ENCODE measurements at regions not wholly inside any gene's neighbourhood (a gene's known extent, or its start where the extent isn't known, plus 50 kb on each side); places are given as distances from the start of the nearest gene placed in this dataset.

DNA sequence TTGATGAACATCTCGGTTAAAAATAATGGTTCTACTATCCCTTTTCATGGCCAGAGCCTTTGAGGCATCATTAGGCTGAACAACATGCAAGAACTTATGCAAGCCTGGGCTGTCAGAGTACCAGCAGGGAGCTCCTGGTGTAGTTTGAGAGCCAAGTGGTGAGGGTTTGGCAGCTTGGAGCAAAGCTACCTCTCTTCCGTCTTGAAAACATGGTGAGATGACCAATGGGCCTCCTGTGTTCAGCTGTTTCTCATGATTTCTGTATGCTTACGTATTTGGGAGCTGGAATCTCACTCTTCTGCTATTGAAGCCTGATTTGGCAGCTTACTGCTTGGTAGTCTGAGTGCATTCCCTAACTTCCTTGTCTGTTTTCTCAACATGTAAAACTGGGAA lies 150.4 kb downstream of the CXCL12 start:
- no peaks in the 10 kb centered on the region for H3K36me3 Mint-ChIP-seq
- Histone ChIP-seq H3K4me1 (ENCODE audit: control insufficient read depth, insufficient read depth, low read length, poor library complexity, severe bottlenecking) (no peaks in the 10 kb centered on the region), H3K4me3 (ENCODE audit: low read depth, low read length) (no peak overlapping the region), H3K27ac (ENCODE audit: insufficient read depth, low read length, poor library complexity, severe bottlenecking) (no peak overlapping the region), H3K27me3 (ENCODE audit: control insufficient read depth, insufficient read depth, low read length) (no peaks in the 10 kb centered on the region), H3K36me3 (ENCODE audit: control insufficient read depth, insufficient read depth, low read length) (no peaks in the 10 kb centered on the region), H3K9me3 (ENCODE audit: control insufficient read depth in 2 of 2, low read length in 2 of 2) (no peaks in the 10 kb centered on the region)
- H3K27ac Mint-ChIP-seq = no peak overlapping the region
- no peaks in the 10 kb centered on the region for H3K27me3 Mint-ChIP-seq
- no peak for DNase-seq
- peaks cover 0 to 4% (median 1%) of the 10 kb centered on the region in 7 donors for H3K9me3 Mint-ChIP-seq
- H3K4me1 Mint-ChIP-seq = no peaks in the 10 kb centered on the region
- no peak overlapping the region for H3K4me3 Mint-ChIP-seq
- ATAC-seq (ENCODE audit: low read depth in 2 of 2) = no peak

DNA sequence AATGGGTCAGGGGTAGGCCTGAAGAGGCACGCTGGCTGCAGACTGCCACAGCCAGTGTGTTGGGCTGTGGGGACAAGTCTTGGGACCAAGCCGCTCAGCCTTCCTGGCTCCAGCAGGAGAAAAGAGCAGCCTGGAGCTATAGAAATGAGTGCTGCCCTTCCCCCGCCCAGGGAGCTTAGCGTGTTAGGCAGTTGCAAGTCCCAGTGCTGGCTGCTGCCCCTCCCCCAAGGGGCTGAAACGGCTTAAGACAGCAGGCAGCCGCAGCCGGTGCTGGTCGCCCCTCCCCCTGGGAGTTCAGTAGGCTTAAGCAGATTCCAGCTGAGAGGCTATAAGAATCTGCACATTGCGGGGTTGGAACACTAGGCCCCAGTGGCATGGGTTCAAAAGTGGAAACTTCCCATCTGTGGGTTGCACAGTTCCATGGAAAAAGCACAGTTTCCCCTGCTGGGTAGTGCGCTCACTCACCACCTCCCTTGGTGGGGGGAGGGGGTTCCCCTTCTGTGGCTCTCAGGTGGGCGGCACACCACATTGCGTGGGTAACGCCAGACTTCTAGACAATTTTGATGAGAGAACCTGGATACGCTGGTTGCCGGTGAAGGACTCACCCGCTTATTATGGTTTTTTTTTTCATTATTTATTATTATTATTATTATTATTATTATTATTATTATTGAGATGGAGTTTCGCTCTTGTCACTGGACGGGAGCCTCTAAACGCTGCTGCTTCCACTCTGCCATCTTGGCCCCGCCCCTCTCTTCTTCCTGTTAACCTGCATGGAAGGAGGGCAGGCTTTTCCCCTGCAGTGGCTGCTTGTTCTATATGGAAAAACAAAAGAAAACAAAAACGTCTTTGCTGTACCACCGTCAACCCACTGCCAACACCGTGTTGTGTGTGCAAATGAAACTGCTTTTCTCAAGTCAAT lies 151.1 kb downstream of the CXCL12 start:
- Histone ChIP-seq H3K27me3 (ENCODE audit: control insufficient read depth, insufficient read depth, low read length) (no peaks in the 10 kb centered on the region), H3K9me3 (ENCODE audit: control insufficient read depth in 2 of 2, low read length in 2 of 2) (no peaks in the 10 kb centered on the region), H3K27ac (ENCODE audit: insufficient read depth, low read length, poor library complexity, severe bottlenecking) (no peak overlapping the region), H3K4me1 (ENCODE audit: control insufficient read depth, insufficient read depth, low read length, poor library complexity, severe bottlenecking) (no peaks in the 10 kb centered on the region), H3K36me3 (ENCODE audit: control insufficient read depth, insufficient read depth, low read length) (no peaks in the 10 kb centered on the region), H3K4me3 (ENCODE audit: low read depth, low read length) (no peak overlapping the region)
- DNase-seq (no peak), ATAC-seq (ENCODE audit: low read depth in 2 of 2) (no peak)
- Mint-ChIP-seq H3K36me3 (no peaks in the 10 kb centered on the region), H3K27me3 (no peaks in the 10 kb centered on the region), H3K4me3 (no peak overlapping the region), H3K9me3 (peaks cover 0 to 4% (median 1%) of the 10 kb centered on the region in 7 donors), H3K27ac (no peak overlapping the region), H3K4me1 (no peaks in the 10 kb centered on the region)

DNA sequence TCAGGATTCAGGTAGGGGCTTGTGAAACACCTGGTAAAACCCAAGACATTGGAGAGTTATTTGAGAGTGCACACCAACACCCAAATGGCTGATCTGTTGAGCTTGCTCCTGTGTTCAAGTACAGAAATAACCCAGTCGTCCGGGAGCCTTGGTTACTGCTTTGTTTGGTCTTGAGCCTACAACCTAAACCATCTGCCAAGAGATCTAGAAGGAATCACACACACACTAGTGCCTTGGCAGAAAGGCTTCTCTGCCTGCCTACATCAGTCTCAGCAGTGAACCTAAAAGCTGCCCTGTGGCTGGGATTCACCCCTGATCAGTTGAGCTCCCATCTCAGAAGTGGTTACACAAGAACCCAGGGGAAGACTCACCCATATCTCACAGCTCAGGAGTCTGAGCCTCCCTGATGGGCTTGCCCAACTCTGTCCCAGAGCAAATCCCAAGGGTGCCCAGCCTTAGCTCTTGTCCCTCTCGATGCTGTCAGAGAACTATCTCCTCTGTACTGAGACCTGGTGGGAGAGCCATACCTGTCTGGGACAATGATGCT lies 167.6 kb downstream of the CXCL12 start:
- no peak overlapping the region for H3K4me3 ChIP-seq (ENCODE audit: low read depth, low read length)

DNA sequence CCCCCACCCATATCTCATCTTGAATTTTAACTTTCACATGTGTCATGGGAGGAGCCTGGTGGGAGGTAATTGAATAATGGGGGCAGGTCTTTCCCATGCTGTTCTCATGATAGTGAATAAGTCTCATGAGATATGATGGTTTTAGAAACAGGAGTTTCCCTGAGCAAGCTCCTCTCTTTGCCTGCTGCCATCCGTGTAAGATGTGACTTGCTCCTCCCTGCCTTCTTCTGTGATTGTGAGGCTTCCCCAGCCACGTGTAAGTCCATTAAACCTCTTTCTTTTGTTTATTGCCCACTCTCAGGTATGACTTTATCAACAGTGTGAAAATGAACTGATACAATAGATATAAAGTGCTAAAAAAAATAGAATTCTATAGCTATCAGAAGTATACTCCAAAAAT lies 168.8 kb downstream of the CXCL12 start:
- H3K4me3 ChIP-seq (ENCODE audit: low read depth, low read length) = no peak overlapping the region
- Mint-ChIP-seq H3K27ac (peak overlapping the region in 1 of 3 donors; percentile 34), H3K27me3 (peaks cover 4% of the 10 kb centered on the region), H3K9me3 (peaks cover 0 to 9% (median 4%) of the 10 kb centered on the region in 7 donors), H3K4me3 (no peak overlapping the region), H3K36me3 (no peaks in the 10 kb centered on the region), H3K4me1 (no peaks in the 10 kb centered on the region)
- no peak overlapping the region for H3K27ac ChIP-seq (ENCODE audit: insufficient read depth, low read length, poor library complexity, severe bottlenecking)
- ATAC-seq (ENCODE audit: low read depth in 2 of 2) (no peak), DNase-seq (no peak)
- peaks cover 0 to 3% of the 10 kb centered on the region in 2 experiments for H3K9me3 ChIP-seq (ENCODE audit: control insufficient read depth in 2 of 2, low read length in 2 of 2)
- H3K4me1 ChIP-seq (ENCODE audit: control insufficient read depth, insufficient read depth, low read length, poor library complexity, severe bottlenecking) = no peaks in the 10 kb centered on the region
- no peaks in the 10 kb centered on the region for H3K36me3 ChIP-seq (ENCODE audit: control insufficient read depth, insufficient read depth, low read length)
- H3K27me3 ChIP-seq (ENCODE audit: control insufficient read depth, insufficient read depth, low read length) = peaks cover 4% of the 10 kb centered on the region

More for the DNA sequence above, 167.6 kb downstream of the CXCL12 start:
- Histone ChIP-seq H3K27me3 (ENCODE audit: control insufficient read depth, insufficient read depth, low read length) (peaks cover 4% of the 10 kb centered on the region), H3K36me3 (ENCODE audit: control insufficient read depth, insufficient read depth, low read length) (no peaks in the 10 kb centered on the region), H3K9me3 (ENCODE audit: control insufficient read depth in 2 of 2, low read length in 2 of 2) (peaks cover 0 to 3% of the 10 kb centered on the region in 2 experiments), H3K4me1 (ENCODE audit: control insufficient read depth, insufficient read depth, low read length, poor library complexity, severe bottlenecking) (no peaks in the 10 kb centered on the region), H3K27ac (ENCODE audit: insufficient read depth, low read length, poor library complexity, severe bottlenecking) (no peak overlapping the region)
- Mint-ChIP-seq H3K27ac (no peak overlapping the region), H3K9me3 (peaks cover 0 to 12% (median 4%) of the 10 kb centered on the region in 7 donors), H3K27me3 (peaks cover 4% of the 10 kb centered on the region), H3K4me1 (no peaks in the 10 kb centered on the region), H3K36me3 (no peaks in the 10 kb centered on the region), H3K4me3 (no peak overlapping the region)
- no peak for DNase-seq
- ATAC-seq (ENCODE audit: low read depth in 2 of 2) = no peak

DNA sequence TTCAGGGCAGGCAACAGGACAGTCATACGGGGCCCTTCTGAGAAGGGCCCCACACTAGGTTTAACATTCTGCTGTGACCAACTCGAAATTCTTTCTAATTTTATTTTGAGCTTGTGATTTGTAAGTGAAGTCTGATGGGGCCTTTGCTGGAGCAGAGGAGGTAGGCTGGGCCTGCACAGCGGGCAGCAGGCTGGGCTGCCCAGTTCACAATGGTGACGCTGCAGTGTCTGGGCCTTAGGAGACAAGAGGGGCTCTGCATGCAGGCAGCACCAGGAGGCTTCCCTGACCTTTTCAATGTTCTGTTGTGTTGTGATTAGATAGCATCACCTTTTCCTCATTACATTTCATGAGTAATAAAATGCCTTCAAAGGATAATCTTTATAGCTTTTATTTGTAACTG lies 175.1 kb downstream of the CXCL12 start:
- no peaks in the 10 kb centered on the region for H3K4me1 ChIP-seq (ENCODE audit: control insufficient read depth, insufficient read depth, low read length, poor library complexity, severe bottlenecking)
- H3K4me3 ChIP-seq (ENCODE audit: low read depth, low read length) = no peak overlapping the region
- H3K27ac ChIP-seq (ENCODE audit: insufficient read depth, low read length, poor library complexity, severe bottlenecking) = no peak overlapping the region
- no peaks in the 10 kb centered on the region for H3K4me1 Mint-ChIP-seq
- no peaks in the 10 kb centered on the region for H3K36me3 ChIP-seq (ENCODE audit: control insufficient read depth, insufficient read depth, low read length)
- no peak for DNase-seq
- no peak overlapping the region for H3K4me3 Mint-ChIP-seq
- H3K27me3 ChIP-seq (ENCODE audit: control insufficient read depth, insufficient read depth, low read length) = no peaks in the 10 kb centered on the region
- no peak for ATAC-seq (ENCODE audit: low read depth in 2 of 2)
- no peaks in the 10 kb centered on the region for H3K27me3 Mint-ChIP-seq
- peaks cover 0 to 7% (median 0%) of the 10 kb centered on the region in 7 donors for H3K9me3 Mint-ChIP-seq
- no peaks in the 10 kb centered on the region for H3K36me3 Mint-ChIP-seq
- no peaks in the 10 kb centered on the region for H3K9me3 ChIP-seq (ENCODE audit: control insufficient read depth in 2 of 2, low read length in 2 of 2)
- no peak overlapping the region for H3K27ac Mint-ChIP-seq

DNA sequence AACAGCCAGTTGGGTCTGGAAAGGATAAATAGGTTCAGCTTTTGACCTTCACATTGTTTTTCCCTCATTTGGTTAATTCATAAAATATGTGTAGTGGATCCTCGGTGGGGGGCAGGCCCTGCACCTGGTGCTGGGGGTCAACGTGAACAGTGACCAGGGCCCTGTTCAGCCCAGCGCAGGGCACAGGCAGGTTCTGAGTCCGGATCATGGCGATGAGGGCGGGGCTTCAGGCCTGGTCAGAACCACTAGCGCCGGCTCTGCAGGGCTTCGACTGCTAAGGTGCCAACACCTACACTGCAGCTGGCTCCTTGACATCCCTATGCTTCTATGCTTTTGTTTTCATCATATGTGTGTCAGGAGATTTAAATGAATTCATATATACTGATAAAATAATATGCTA lies 177.7 kb downstream of the CXCL12 start:
- no peak overlapping the region for H3K27ac Mint-ChIP-seq
- no peak for DNase-seq

DNA sequence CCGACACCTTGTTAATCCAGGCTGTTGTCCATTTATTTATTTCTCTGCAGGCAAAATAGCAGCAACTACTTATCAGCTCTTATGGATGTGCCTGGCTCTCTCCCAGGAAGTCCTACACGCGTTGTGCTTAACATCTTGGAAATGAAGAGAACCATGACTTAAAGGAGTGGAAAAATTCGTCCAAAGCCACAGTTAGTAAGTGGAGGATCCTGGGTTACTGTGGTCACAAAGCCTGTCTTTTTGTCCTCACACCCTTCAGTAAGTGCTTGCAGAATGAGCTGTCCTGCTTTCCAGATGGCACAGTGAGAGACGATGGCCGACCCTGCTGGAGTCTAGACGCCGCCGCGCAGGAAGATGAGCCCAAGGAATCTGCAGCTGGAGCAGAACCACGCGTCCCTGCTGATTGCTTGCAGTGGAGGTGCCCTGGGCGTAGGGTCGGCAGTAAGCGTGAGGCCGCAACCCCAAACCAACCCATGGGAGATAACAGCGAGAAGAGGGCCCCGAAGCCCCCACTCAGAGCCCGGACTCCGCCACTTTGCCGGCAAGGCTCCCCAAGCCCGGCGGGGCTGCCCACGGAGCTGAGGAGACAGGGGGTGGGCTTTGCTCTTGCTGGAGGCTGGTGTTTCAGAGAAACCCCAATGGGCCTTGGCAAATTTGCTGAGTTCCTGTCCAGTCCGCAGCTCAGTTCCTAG lies 178.6 kb downstream of the CXCL12 start:
- Histone ChIP-seq H3K27me3 (ENCODE audit: control insufficient read depth, insufficient read depth, low read length) (no peaks in the 10 kb centered on the region), H3K27ac (ENCODE audit: insufficient read depth, low read length, poor library complexity, severe bottlenecking) (no peak overlapping the region), H3K36me3 (ENCODE audit: control insufficient read depth, insufficient read depth, low read length) (no peaks in the 10 kb centered on the region), H3K4me3 (ENCODE audit: low read depth, low read length) (no peak overlapping the region), H3K9me3 (ENCODE audit: control insufficient read depth in 2 of 2, low read length in 2 of 2) (no peaks in the 10 kb centered on the region), H3K4me1 (ENCODE audit: control insufficient read depth, insufficient read depth, low read length, poor library complexity, severe bottlenecking) (no peaks in the 10 kb centered on the region)
- Mint-ChIP-seq H3K4me1 (no peaks in the 10 kb centered on the region), H3K9me3 (peaks cover 0 to 2% (median 0%) of the 10 kb centered on the region in 7 donors), H3K36me3 (no peaks in the 10 kb centered on the region), H3K27me3 (no peaks in the 10 kb centered on the region), H3K27ac (no peak overlapping the region), H3K4me3 (no peak overlapping the region)
- DNase-seq (no peak), ATAC-seq (ENCODE audit: low read depth in 2 of 2) (no peak)

More for the DNA sequence above, 177.7 kb downstream of the CXCL12 start:
- Histone ChIP-seq H3K27me3 (ENCODE audit: control insufficient read depth, insufficient read depth, low read length) (no peaks in the 10 kb centered on the region), H3K4me1 (ENCODE audit: control insufficient read depth, insufficient read depth, low read length, poor library complexity, severe bottlenecking) (no peaks in the 10 kb centered on the region), H3K27ac (ENCODE audit: insufficient read depth, low read length, poor library complexity, severe bottlenecking) (no peak overlapping the region), H3K36me3 (ENCODE audit: control insufficient read depth, insufficient read depth, low read length) (no peaks in the 10 kb centered on the region), H3K9me3 (ENCODE audit: control insufficient read depth in 2 of 2, low read length in 2 of 2) (no peaks in the 10 kb centered on the region), H3K4me3 (ENCODE audit: low read depth, low read length) (no peak overlapping the region)
- no peaks in the 10 kb centered on the region for H3K36me3 Mint-ChIP-seq
- no peaks in the 10 kb centered on the region for H3K4me1 Mint-ChIP-seq
- no peak for ATAC-seq (ENCODE audit: low read depth in 2 of 2)
- H3K27me3 Mint-ChIP-seq = no peaks in the 10 kb centered on the region
- no peak overlapping the region for H3K4me3 Mint-ChIP-seq
- peaks cover 0 to 2% (median 0%) of the 10 kb centered on the region in 7 donors for H3K9me3 Mint-ChIP-seq
